ENCODE measurements at regions not wholly inside any gene's neighbourhood (a gene's known extent, or its start where the extent isn't known, plus 50 kb on each side); places are given as distances from the start of the nearest gene placed in this dataset.

- H3K27me3 Mint-ChIP-seq, result no peaks in the 10 kb centered on the region
- no peak overlapping the region for H3K27ac Mint-ChIP-seq
- peak; percentile 29 for DNase-seq (ENCODE audit: low spot score, unreplicated experiment)
- TF ChIP-seq CTCF (IDR thresholded peaks at IDR 0.05; ENCODE audit: unreplicated experiment), result peak; percentile 87
- H3K4me1 Mint-ChIP-seq (ENCODE audit: low read depth), result peaks cover 9% of the 10 kb centered on the region
- H3K4me3 Mint-ChIP-seq (ENCODE audit: low read depth), result no peak overlapping the region
- H3K36me3 Mint-ChIP-seq (ENCODE audit: insufficient read depth), result no peaks in the 10 kb centered on the region
- no peaks in the 10 kb centered on the region for H3K9me3 Mint-ChIP-seq (ENCODE audit: low read depth)
Observed at GRCh38 chr14:32254952-32255679, 52.0 kb upstream of the RNU6-8 start.

GRCh38 chr14:32255789-32256188 is 52.7 kb upstream of the RNU6-8 start:
- no peaks in the 10 kb centered on the region for H3K27me3 Mint-ChIP-seq

DNA sequence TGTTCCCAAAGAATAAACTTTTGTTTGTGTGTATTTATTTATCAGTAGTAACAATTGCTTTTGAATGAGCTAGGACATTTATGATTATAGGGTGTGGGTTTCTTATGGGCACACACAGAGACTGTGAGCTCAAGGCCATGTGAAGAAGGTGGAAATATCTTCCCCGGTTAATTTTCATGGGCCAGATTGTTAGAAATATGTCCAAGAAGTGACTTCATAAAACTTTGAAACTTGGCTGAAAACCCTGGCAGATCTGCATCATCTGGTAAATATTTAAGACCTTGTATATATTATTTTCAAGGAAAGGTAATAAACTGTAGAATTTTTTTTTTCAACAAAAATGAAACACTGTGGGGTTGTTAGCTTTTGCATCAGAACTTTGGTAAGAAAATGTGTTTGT is 53.5 kb upstream of the RNU6-8 start:
- Mint-ChIP-seq H3K27me3 (no peaks in the 10 kb centered on the region), H3K4me1 (ENCODE audit: low read depth) (peaks cover 9% of the 10 kb centered on the region), H3K36me3 (ENCODE audit: insufficient read depth) (no peaks in the 10 kb centered on the region), H3K9me3 (ENCODE audit: low read depth) (no peaks in the 10 kb centered on the region), H3K4me3 (ENCODE audit: low read depth) (no peak overlapping the region), H3K27ac (no peak overlapping the region)
- no peak for TF ChIP-seq CTCF (IDR thresholded peaks at IDR 0.05; ENCODE audit: unreplicated experiment)
- DNase-seq (ENCODE audit: low spot score, unreplicated experiment), result no peak

More at GRCh38 chr14:32255789-32256188, 52.7 kb upstream of the RNU6-8 start:
- H3K4me1 Mint-ChIP-seq (ENCODE audit: low read depth), result peaks cover 9% of the 10 kb centered on the region
- no peak for DNase-seq (ENCODE audit: low spot score, unreplicated experiment)
- no peak for TF ChIP-seq CTCF (IDR thresholded peaks at IDR 0.05; ENCODE audit: unreplicated experiment)
- no peaks in the 10 kb centered on the region for H3K9me3 Mint-ChIP-seq (ENCODE audit: low read depth)
- H3K36me3 Mint-ChIP-seq (ENCODE audit: insufficient read depth), result no peaks in the 10 kb centered on the region
- H3K4me3 Mint-ChIP-seq (ENCODE audit: low read depth), result no peak overlapping the region
- no peak overlapping the region for H3K27ac Mint-ChIP-seq

GRCh38 chr14:32258336-32258993 is 55.4 kb upstream of the RNU6-8 start:
- H3K4me1 Mint-ChIP-seq (ENCODE audit: low read depth), result peaks cover 9% of the 10 kb centered on the region
- no peak overlapping the region for H3K27ac Mint-ChIP-seq
- DNase-seq (ENCODE audit: low spot score, unreplicated experiment), result no peak
- H3K36me3 Mint-ChIP-seq (ENCODE audit: insufficient read depth), result no peaks in the 10 kb centered on the region
- TF ChIP-seq CTCF (IDR thresholded peaks at IDR 0.05; ENCODE audit: unreplicated experiment), result no peak
- no peaks in the 10 kb centered on the region for H3K27me3 Mint-ChIP-seq
- no peak overlapping the region for H3K4me3 Mint-ChIP-seq (ENCODE audit: low read depth)
- peaks cover under 1% of the 10 kb centered on the region for H3K9me3 Mint-ChIP-seq (ENCODE audit: low read depth)

- peaks cover 8% of the 10 kb centered on the region for H3K9me3 Mint-ChIP-seq (ENCODE audit: low read depth)
- H3K4me1 Mint-ChIP-seq (ENCODE audit: low read depth), result peaks cover 9% of the 10 kb centered on the region
- no peaks in the 10 kb centered on the region for H3K27me3 Mint-ChIP-seq
- peak overlapping the region; percentile 7 for H3K27ac Mint-ChIP-seq
- no peak for TF ChIP-seq CTCF (IDR thresholded peaks at IDR 0.05; ENCODE audit: unreplicated experiment)
- peaks cover 5% of the 10 kb centered on the region for H3K36me3 Mint-ChIP-seq (ENCODE audit: insufficient read depth)
- H3K4me3 Mint-ChIP-seq (ENCODE audit: low read depth), result no peak overlapping the region
- DNase-seq (ENCODE audit: low spot score, unreplicated experiment), result no peak
Observed at GRCh38 chr14:32259368-32260013, 56.4 kb upstream of the RNU6-8 start.
